SKM-1 (cell line): ENCODE measurements at regions not wholly inside any gene's neighbourhood (a gene's known extent, or its start where the extent isn't known, plus 50 kb on each side); places are given as distances from the start of the nearest gene placed in this dataset.

Experiments
- DNase-seq: peaks from one replicate; lab custom pipeline; 2025; ENCODE audit not compliant: unreplicated experiment; lab: John Stamatoyannopoulos, UW

DNA sequence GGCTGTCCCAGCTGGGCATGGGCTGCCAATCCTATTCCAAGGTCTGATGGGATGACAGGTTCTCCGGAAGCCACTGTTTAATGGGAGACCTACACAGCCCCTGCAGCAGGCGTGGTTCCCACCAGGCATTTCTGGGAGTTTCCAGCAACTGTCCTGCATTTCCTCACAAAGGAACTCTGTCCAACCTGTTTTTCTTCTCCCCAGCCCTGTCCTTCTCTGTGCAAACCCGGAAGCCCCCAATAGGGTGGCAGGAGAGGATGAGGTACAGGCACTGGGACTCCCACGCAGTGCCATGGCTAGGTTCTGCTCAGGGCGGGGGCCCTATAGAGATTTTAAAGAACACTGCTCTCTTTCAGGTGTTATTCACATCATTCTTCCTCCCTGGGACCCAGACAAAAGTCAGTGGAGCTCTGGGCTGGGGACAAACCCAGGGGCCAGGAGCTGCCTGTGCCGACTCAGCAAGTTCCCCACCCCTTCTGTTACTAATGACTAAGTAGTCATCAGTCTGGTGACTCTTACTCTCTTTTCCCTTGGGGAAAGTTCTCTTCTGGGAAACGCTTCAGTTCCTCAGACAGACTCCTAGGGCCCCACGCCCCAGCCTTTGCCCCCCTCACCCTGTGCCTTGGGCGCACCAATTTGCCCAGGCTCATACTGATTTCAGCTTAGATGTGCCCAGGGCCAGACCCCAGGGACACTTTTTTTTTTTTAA is 97.7 kb downstream of the CD47 start:
- DNase-seq = no peak

DNA sequence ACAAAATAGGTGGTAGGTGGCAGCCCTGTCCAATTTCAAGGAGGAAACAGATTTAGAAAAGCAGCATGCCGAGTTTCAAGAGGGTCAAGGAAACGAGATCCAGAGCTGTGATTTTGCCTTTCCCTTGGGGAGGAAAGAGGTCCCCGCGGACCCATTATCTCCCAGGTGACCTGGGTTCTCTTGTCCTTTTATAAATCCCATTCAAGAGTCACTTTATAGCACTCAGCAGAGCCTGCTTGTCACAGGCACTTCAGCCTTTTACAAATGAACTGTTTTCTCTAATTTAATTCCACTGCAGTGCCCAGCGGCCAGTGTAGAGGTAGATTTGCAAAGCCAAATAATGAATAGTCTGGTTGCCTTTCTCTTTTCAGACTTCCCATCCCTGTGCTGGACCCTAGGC is 99.9 kb downstream of the CD47 start:
- no peak for DNase-seq

DNA sequence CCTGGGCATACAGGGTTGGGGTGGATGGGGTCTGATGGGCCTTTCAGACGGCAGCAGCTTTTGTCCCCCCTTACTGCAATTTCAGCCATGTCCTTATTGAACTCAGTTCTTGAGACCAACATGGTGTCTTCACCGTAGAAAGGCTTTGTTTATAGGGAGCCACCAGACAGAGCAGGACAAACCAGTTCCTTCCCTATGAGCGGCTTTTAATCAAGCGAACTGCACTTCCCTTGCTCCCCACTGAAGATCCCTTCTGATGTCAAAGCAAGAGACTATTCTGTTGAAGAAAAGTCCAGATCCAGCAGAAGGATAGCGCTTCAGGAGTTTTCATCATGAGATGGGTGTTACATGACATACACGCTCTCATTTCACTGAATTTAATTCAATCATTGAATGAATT is 100.4 kb downstream of the CD47 start:
- DNase-seq = no peak

DNA sequence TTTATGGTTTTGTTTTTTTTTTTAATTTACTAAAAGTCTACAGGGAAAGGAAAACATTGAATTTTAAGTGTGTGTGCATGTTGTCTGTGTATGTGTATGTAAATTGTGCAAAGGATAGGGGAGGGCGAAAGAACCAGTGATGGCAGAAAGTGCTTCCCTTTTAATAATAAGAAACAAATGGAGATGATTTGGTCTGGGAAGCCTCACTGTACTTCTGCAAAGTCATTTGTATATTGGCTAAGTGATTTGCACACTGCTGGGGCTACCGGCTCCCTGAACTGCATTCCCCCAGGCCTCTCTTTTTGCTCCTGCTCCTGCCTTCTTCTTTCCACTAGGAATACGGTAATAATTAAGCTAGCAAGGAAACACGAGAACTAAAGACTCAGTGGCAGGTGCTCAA is 101.2 kb downstream of the CD47 start:
- no peak for DNase-seq

DNA sequence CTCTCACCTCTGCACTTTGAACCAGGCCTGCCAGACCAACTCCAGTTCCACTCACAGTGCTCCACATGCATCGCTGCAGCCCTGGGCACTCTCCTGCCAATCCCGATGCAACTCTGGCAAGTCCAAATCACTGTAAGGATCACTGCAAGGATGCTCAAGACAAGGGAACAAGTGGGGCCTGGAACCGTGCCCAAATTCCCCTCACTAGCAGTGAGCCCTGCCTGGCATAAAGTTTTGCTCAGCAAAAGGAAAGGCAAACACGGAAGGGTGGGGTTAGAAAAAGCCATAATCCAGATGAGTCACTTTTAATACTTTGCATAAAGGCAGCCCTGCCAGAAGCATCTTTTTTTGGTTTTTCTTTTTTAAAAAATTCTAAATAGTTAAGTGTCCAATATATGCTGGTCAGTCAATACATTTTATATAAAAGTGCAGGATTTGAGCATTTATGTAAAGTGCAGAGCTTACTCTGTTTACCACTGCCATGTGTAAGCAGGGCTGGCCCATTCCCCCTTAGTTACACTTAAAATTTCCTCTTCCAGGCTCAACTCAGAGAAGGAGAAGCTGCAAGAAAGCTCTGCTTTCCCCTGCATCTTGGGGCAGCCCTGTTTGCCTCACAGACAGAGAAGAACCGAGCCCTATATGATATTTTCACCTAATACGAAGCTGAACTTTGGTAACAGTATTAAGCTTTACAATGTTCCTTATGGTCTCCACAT is 102.2 kb downstream of the CD47 start:
- DNase-seq = no peak

DNA sequence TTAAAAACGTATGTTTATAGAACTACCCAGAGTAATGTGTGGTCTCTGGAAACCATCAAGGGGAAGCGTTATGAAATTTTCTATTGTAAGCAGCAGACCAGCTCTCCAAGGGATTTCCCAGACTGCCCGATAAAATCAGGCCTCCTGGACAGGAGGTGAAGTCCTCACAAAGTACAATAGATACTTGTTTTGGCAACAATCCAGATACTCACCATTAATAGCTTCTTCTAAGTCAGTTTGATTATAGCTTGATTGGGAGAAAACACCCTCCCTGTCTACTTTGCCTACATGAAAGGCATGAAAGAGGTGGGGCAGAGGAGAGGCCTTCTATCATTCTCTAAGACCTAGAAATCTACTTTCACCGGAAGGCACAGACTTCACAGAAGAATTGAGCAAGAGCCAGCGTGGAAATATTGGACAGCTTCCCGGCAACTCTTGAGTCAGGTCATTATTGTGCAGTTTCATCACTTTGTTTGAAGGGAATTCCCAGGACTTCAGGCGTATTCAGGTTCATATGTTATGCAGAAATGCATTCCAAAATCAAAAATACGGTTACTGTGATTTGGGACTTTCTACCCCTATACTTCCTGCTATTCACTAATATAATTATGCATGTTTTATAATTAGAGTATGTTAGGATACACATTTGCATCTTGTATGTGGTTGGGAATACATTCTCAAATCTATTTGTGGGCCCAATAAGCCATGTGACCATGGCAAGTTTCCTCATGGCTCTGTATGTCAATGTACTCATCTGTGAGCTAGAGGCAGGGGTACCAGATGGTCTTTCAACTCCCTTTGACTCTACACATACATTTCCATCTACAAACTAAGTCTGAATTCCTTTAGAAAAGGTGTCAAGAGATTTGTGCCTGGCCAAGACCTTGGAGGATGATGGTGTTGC is 103.5 kb downstream of the CD47 start:
- DNase-seq = no peak

DNA sequence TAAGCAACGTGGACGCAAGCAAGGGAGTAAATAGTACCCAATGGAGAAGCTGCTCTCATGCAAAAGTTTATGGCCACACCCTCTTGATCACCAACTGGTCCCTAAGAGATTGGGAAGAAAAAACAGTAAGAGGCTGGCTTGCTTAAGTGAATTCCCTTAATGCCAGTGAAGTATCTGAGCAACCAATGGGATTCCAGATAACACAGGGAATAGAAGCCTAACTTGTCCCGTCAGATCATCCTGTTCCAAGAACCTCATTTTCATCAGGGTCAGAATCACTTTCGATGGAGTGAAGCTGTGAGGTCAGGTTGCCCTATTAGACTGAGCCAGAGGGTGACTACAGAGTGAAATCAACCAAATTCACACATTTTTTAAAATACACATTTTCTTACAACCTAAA is 104.3 kb downstream of the CD47 start:
- no peak for DNase-seq

DNA sequence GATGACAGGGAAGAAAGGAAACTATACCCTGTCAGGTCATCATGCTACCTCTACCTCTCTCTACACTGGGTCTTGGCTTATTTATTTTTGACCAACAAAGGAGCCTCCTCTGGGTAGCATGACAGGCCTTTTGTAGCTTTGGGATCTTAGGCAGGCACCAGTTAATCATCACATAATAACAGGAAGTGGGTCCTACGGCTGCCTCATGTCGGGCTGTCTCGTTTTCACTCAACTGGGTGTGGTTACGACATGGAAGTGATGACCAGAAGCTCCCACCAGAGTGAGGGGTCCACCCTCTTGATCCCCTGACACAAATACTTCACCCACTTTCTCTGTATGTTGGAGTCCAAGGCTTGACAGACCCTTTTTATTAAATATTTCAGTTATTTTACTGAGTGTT is 105.3 kb downstream of the CD47 start:
- no peak for DNase-seq

DNA sequence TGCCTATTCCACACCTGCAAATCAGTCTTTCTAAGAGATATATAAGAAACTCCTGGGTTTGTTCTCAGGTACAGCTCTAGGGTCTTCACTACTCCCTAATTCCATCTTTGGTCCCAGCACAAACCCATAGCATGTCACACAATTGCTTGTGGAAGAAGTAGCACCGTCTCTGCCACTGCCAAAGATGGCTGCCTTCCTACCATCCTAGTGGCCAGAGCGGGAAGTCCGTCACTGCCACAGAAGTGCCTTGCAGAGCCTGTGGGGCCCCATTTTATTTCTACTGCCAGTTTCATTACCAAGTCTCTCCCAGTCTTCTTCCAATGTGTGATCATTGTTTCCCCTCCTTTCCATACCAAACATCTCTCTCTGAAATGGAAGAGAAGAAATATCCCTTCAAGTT is 107.6 kb downstream of the CD47 start:
- no peak for DNase-seq

DNA sequence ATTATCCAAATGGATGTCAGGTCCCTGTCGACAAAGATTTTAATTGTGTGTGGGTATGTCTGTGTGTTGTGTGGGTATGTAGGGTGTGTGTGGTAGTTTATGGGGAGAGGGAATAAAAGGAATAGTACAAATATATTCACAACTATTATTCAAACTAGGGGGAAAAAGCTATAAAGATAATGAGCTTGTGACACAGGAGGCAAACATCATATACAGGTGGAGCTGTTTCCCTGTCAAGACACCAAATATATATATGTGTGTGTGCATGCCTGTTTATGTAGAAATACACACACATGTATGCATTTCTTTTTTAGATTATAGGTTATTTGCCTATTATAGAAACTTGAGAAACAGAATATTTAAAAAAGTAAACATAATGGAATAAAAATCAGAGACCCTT is 108.7 kb downstream of the CD47 start:
- no peak for DNase-seq

DNA sequence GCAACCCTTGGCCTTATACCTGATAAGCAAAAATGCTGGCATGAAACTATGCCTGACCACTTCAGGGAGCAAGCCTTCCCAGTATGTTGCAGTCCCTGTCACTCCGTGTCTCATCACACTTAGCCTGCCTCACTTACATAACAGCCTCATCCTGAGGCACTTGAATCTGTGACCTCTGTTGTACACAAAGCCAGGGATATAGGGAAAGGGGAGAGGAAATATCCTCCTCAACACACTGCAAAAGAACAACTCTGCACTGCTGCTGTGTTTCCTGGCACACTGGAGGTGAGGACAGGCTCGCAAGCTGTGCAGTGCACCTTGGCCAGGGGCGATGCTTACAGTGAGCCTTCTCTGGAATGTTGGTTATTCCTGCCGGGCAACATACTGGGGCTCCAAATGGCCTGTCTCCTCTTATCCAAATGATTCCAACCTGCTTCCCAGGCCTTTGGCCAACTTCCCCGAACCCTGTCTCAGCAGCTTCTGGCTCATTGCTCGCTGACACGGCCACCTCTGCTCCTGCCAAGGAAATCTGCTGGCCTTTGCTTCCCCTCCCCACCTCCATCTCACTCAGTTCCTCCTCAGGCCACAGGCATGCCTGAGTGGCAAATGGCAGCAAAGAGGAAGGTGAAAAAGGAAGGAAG is 109.2 kb downstream of the CD47 start:
- DNase-seq = peak; percentile 15

DNA sequence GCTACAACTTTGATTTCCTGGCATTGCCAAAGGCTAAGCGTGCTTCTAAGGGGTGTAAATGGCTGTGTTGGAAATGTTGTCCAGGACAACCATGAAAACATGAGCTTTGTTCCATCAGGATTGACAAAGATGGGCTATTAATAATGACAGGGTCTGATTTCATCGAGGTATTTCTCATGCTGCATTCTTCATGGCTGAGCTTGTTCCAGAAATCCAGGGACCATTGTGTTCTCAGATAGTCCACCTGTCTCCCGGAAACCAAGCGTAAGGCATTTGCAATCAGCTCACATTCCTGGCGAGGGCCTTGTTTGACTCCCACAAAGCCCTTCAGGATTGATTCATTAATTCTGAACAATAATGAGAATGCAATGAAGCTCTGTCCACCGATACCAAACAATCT is 111.3 kb downstream of the CD47 start:
- DNase-seq = no peak

DNA sequence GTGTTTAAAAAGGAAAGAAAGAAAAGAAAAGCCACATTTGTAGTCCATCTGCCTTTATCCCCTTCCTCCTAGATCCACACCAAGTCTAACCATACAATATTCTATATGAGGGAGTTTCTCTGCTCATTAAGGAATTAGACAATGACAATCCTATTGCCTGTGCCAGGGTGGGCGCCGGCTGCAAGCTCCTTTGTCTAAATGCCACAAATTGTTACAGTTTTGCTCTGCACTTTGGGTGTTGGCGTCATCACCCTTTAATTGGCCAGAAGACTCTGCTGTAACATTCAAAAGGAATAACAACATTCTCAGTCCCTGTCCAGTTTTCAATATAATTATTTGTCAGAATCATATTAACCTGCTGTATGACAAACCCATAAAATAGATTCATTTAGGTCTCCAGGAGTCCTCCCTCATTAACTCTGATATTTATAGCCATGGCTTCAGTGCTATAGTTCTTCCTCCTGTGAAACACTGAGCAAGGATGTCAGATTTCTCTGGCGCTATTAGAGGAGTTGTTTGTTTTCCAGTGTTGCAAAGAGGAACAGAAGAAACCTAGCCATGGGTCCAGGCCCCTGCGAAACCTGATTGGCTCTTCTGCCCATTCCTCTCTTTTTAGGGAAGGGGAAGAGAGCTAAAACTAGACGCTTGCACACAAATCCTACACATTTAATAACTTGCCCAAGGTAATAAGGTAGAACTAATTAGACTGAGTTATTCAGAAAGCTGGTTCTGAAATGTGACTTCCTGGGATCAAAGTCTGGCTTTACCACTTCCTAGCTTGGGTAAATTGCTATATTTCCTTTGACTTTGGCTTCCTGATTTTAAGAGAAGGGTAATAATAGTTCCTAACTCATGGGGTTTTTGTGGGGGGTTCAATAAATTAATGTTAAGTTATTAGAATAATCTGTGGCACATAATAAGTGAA is 112.4 kb downstream of the CD47 start:
- peak; percentile 7 for DNase-seq

DNA sequence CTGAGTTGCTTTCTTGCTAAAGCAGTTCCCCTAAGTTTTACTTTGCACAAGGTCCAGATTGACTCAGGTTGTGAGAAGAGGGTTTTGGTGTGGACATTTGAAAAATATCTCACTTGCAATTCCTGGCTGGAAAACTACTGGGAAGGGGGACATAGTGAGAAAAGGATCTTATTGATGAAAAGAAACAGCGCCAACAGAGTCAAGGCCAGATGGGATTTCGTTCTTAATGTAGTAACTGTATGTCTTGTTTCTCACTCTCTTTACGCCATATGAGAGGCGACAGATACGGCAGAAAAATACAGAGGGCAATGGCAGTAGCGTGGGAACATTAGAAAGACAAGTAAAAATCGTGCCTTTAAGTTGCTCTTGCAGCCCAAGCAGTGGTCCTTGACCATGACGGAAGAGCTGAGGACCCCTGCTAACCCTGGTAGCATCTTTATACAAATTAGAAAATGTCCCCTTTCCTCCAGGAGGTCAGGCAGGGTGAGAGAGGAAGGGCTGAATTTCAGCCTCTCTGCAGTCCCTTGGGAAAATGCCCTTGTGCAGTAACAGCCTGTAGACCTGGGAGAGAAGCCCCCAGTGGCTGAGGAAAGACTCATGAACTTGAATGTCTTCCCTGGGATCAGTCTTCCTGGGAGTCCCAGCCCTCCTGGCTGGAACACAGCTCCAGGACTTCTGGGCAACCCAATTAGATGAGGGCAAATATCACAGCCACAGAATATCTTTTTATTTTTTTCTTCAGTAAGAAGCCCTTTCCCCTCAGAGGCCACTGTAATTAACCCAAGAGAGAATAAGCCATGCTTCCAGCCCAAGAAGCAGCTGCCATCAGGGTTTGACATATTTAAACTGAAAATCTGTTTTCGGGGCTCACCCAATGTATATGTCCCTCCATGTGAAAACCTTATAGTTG is 113.4 kb downstream of the CD47 start:
- DNase-seq = no peak

DNA sequence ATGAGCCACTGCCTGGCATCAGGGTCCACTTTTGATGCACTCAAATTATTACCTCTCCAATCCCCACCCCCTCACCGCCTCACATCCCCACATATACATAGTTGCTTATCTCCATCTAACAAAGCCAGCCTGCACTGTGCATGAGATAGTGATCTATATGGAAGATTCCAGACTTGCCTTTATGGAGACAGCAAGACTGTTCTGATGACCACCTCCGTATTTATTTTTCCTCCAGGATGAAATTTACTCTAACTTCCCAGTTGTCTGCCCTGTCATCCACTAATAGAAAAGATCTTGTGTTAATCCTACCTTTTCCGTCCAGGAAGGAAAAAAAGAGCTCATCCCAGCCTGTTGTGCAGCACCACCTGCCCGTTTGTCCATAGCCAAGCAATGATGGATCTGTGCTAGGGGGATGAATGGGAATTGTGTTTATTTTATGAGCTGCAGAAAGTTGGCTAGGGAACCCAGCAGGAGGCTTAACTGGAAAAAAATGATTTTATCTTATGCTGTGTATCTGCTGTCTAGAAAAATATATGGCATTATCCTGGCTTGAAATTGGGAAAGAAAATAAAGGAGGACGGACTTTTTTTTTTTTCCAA is 114.5 kb downstream of the CD47 start:
- no peak for DNase-seq

DNA sequence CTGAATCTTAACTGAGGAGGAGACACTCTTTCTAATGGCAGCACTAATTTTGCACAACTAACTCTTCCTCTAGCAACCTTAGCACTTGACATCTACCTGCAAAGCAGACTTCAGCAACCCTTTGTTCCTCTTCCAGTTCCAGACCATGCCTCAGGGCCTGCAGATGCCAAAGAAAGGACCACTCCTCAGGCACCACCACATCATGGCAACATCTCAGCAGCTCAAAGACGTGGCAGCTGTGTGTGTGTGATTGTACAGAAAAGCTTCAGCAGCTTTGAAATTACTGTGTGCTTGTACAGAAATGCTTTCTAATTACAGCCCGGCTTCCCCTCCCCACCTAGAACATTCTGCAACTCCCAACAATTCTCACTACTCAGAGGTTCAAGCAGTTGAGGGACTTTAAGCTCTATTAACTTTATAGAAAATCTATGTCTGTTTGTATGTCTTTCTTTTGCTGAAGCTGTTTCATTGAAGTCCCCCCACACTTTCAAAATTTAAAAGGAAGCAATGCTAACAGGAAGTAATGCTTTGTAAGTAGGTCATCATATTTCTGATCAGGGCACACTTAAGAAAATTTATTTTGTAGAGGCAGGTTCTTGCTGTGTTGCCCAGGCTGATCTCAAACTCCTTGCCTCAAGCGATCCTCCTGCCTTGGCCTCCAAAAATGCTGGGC is 115.2 kb downstream of the CD47 start:
- DNase-seq = no peak

DNA sequence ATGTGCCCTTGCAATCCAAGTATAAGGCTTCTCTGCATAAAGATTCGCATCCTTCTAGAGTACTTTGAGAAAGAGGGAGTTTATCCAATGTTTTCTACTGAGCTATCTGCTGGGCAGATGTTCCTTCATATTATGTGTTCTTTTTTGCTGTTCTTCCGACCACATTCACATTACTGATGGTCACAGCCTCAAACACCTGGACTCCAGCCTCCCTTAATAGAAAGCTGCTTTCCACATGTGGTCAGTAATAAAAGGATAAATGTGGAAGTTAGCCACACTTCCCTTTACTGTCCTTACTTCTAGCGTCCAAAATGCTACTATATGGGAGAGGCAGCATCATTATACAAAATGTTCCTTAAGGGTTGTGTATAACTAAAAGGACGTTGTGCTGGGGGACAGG is 116.9 kb downstream of the CD47 start:
- DNase-seq = no peak

DNA sequence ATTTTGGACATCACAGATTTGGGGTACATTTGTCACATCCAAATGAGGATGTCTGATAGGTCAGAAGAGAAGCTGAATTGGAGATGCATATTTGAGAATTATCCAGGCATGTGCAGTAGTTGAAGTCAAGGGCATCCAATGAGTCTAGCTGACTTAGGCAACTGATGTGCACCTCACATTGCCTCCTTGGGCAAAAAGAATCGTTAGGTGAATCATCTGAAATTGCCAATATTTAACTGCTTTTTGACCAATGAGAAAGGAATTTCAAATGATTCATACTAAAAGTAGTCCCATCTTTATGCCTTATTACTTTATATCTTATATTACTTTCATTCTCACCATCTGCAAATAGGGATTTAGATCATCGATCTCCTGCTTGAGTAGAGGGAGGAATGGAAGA is 117.7 kb downstream of the CD47 start:
- no peak for DNase-seq
